ENCODE measurements at regions not wholly inside any gene's neighbourhood (a gene's known extent, or its start where the extent isn't known, plus 50 kb on each side); places are given as distances from the start of the nearest gene placed in this dataset.

- no peak for TF ChIP-seq EZH2 (optimal IDR thresholded peaks at IDR 0.05; ENCODE audit: low read depth, low read length)
- no peak for TF ChIP-seq CTCF (IDR thresholded peaks at IDR 0.05; ENCODE audit: low read length)
These were observed 181.9 kb downstream of the PSMG1 start for GRCh38 chr21:39001341-39001740.

Data from MM.1S (cell line).